Pancreas (tissue), 10 donors: ENCODE measurements at regions not wholly inside any gene's neighbourhood (a gene's known extent, or its start where the extent isn't known, plus 50 kb on each side); places are given as distances from the start of the nearest gene placed in this dataset.

ENCODE experiments used
- ATAC-seq, 4 donors: fragments of 200-7000 bp; cut with Tn5 transposase; one replicate each; pipeline versions ENCODE4 v1.8.0 to v1.9.1; 2020; ENCODE audit warnings: mild to moderate bottlenecking in 4 of 4, moderate library complexity in 4 of 4
- DNase-seq, 6 donors: peaks; one replicate each; pipeline ENCODE4 v3.0.0-alpha.2; 2020
- FAIRE-seq: peaks from 2 replicates; lab custom pipeline; 2012; peaks lifted over from hg19 to GRCh38; lab: Jason Lieb, UNC
- H3K27ac ChIP-seq, 4 donors: fragments of 200-600 bp; sonication (generic); 1 replicate in 3 of 4; 2 replicates in 1 of 4; pipeline versions ENCODE4 v1.5.0 to v1.8.0; 2020
- H3K27me3 ChIP-seq, 4 donors: fragments of 200-600 bp; one replicate each; pipeline ENCODE4 v1.8.0; 2021
- H3K36me3 ChIP-seq, 3 donors: fragments of 200-600 bp; sonication (generic) in 1 of 3; one replicate each; pipeline versions ENCODE4 v1.5.0 to v1.8.0; 2020 to 2021
- H3K4me1 ChIP-seq, 3 donors: fragments of 200-600 bp; one replicate each; pipeline ENCODE4 v1.8.0; 2021
- H3K4me3 ChIP-seq, 4 donors: fragments of 200-600 bp; sonication (generic) in 2 of 4; one replicate each; pipeline versions ENCODE4 v1.5.0 to v1.8.0; 2020 to 2021
- H3K9me3 ChIP-seq, 4 donors: fragments of 200-600 bp; one replicate each; pipeline ENCODE4 v1.8.0; 2021
- WGBS, 2 donors: extraction: QIAGEN DNeasy Blood & Tissue Kit; methylation state at CpG; one replicate each; pipeline ENCODE4 v1.1.7; 2013; 5-methylcytosine and 5-hydroxymethylcytosine counted together
- intact Hi-C, 3 donors: fragments of 100-400 bp; cut with DNase I; formaldehyde crosslinking; loops; one replicate each; pipeline versions ENCODE4 v1.11.1 to v1.14.2; 2022
- TF ChIP-seq, protein P1 (sequence below), 4 donors: fragments of 200-600 bp; sonication (generic) in 3 of 4; IDR thresholded peaks; one replicate each; pipeline versions ENCODE4 v1.5.0 to v1.8.0; 2021; ENCODE audit warnings: antibody characterized with exemption in 4 of 4
- donor health status: healthy with polysubstance abuse.
- donor health status: DM: no; HTN: no; CAD: no; lungs with moderate emphysema.
- donor health status: DM: no; HTN: no; CAD: no.
- donor health status: control.
- donor health status: control.
- donor health status: Bipolar disorder and iron deficiency.
- donor health status: DM: yes; HTN: yes; CAD: no.
- donor health status: DM: no; HTN: no; CAD: no.
- donor health status: DM: no; HTN: no; CAD: no.
- donor health status: DM: yes; HTN: yes; CAD: no.

- no peaks in the 10 kb centered on the region for H3K27me3 ChIP-seq
These were observed 191.9 kb downstream of the OLFM1 start for GRCh38 chr9:135279385-135279784.

GRCh38 chr9:135279834-135280393, 192.4 kb downstream of the OLFM1 start:
- no peaks in the 10 kb centered on the region for H3K36me3 ChIP-seq
- peak in 1 of 6 donors; percentile 51 for DNase-seq
- TF ChIP-seq, protein P1, sequence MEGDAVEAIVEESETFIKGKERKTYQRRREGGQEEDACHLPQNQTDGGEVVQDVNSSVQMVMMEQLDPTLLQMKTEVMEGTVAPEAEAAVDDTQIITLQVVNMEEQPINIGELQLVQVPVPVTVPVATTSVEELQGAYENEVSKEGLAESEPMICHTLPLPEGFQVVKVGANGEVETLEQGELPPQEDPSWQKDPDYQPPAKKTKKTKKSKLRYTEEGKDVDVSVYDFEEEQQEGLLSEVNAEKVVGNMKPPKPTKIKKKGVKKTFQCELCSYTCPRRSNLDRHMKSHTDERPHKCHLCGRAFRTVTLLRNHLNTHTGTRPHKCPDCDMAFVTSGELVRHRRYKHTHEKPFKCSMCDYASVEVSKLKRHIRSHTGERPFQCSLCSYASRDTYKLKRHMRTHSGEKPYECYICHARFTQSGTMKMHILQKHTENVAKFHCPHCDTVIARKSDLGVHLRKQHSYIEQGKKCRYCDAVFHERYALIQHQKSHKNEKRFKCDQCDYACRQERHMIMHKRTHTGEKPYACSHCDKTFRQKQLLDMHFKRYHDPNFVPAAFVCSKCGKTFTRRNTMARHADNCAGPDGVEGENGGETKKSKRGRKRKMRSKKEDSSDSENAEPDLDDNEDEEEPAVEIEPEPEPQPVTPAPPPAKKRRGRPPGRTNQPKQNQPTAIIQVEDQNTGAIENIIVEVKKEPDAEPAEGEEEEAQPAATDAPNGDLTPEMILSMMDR (IDR thresholded peaks at IDR 0.05), result no peak
- H3K4me3 ChIP-seq, result no peak overlapping the region
- FAIRE-seq, result no peak
- 89 to 90% methylated on average over 23 of the region's 23 CpGs for WGBS, 2 donors
- no peak overlapping the region for H3K27ac ChIP-seq
- H3K4me1 ChIP-seq, result peaks cover 11 to 30% (median 22%) of the 10 kb centered on the region in 3 donors
- no peaks in the 10 kb centered on the region for H3K9me3 ChIP-seq
- H3K27me3 ChIP-seq, result no peaks in the 10 kb centered on the region
- intact Hi-C loops, result no loop called here
- ATAC-seq, result no peak

More at GRCh38 chr9:135279385-135279784, 191.9 kb downstream of the OLFM1 start:
- DNase-seq (no peak), ATAC-seq (no peak), FAIRE-seq (no peak)
- intact Hi-C loops, result no loop called here
- H3K4me1 ChIP-seq, result peaks cover 11 to 30% (median 25%) of the 10 kb centered on the region in 3 donors
- 77 to 81% methylated on average over 12 of the region's 12 CpGs for WGBS, 2 donors
- no peaks in the 10 kb centered on the region for H3K9me3 ChIP-seq
- H3K27ac ChIP-seq, result no peak overlapping the region
- no peak overlapping the region for H3K4me3 ChIP-seq
- no peaks in the 10 kb centered on the region for H3K36me3 ChIP-seq
- TF ChIP-seq, protein P1 (IDR thresholded peaks at IDR 0.05), result no peak

DNA sequence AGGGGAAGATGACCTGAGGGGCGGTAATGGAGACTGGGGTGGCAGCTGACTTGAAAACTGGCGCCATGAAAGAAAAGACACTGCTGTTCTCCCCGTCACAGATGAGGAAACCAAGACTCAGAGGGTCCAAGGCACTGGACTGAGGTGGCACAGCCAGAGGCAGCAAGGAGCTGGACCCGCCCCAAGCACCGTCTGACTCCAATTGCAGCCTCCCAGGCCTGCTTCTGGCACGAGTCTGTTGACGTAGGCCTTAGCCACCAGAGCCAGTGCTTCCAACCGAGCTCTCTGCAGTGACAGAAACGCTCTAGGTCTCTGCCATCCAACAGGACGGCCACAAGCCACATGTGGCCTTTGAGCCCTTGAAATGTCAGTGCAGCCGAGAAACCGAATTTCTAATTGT, 193.2 kb downstream of the OLFM1 start:
- FAIRE-seq (no peak), ATAC-seq (no peak), DNase-seq (peak in 1 of 6 donors; percentile 59)
- Histone ChIP-seq H3K4me1 (peaks cover 11 to 24% (median 15%) of the 10 kb centered on the region in 3 donors), H3K9me3 (no peaks in the 10 kb centered on the region), H3K27me3 (no peaks in the 10 kb centered on the region), H3K4me3 (no peak overlapping the region), H3K27ac (no peak overlapping the region), H3K36me3 (no peaks in the 10 kb centered on the region)
- TF ChIP-seq, protein P1 (IDR thresholded peaks at IDR 0.05), result no peak
- 80% methylated on average over 12 of the region's 12 CpGs for WGBS, 2 donors
- intact Hi-C loops, result no loop called here

DNA sequence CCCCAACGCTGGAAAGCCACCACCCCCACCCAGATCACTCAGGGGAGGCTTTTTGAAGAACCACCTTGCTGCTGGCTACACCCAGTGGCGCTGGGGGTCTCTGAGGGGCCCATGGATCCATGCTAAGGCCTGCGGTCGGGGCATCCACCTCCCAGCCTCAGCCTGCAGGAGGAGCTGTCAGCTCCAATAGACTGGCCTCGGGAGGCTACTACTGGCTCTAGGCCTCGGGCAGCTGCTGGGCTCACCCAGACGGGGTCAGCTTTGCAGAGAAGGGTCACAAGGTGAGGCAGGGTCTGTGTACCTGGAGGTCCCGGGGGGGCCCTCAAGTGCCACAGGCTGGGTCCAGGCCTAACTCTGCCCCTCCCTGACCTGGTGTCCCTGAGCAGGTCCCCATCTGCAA, 193.7 kb downstream of the OLFM1 start:
- TF ChIP-seq, protein P1 (IDR thresholded peaks at IDR 0.05), result no peak
- DNase-seq, result peak in 1 of 6 donors; percentile 18
- no peak overlapping the region for H3K4me3 ChIP-seq
- peak overlapping the region in 1 of 4 donors; percentile 24 for H3K27ac ChIP-seq
- H3K27me3 ChIP-seq, result no peaks in the 10 kb centered on the region
- no peak for FAIRE-seq
- peak in 2 of 4 donors; percentile 24 to 43 for ATAC-seq
- H3K36me3 ChIP-seq, result no peaks in the 10 kb centered on the region
- 78 to 81% methylated on average over 8 of the region's 8 CpGs for WGBS, 2 donors
- peaks cover 7 to 19% (median 10%) of the 10 kb centered on the region in 3 donors for H3K4me1 ChIP-seq
- no peaks in the 10 kb centered on the region for H3K9me3 ChIP-seq
- intact Hi-C loops, result no loop called here
